IMR-90 (cell line): ENCODE measurements at regions not wholly inside any gene's neighbourhood (a gene's known extent, or its start where the extent isn't known, plus 50 kb on each side); places are given as distances from the start of the nearest gene placed in this dataset.

Experiments used
- ATAC-seq: fragments of 200-7000 bp; cut with Tn5 transposase; 2 replicates; pipeline ENCODE4 v1.9.1; 2020; ENCODE audit warnings: low read depth, mild to moderate bottlenecking, moderate library complexity
- BruUV-seq: library from RNA; stranded (reverse); fragments of 400-500 nt; replicated peaks from 2 replicates; lab custom pipeline; 2021; lab: Mats Ljungman, UMichigan
- CTCF ChIA-PET: fragments of 300-600 bp; formaldehyde crosslinking; extraction: SDS; loops from one replicate; lab custom pipeline; 2021; ENCODE audit warnings: antibody characterized with exemption; lab: Yijun Ruan, JAX
- POLR2A ChIA-PET: fragments of 300-600 bp; sonication (Branson Sonifier 250); formaldehyde crosslinking; loops from one replicate; lab custom pipeline; 2022; ENCODE audit warnings: antibody characterized with exemption; ENCODE audit not compliant: unreplicated experiment; lab: Charles Lee
- DNase-seq: peaks from one replicate; pipeline ENCODE4 v3.0.0; 2013
- H2AFZ ChIP-seq: replicated peaks from 2 replicates; pipeline ENCODE3; 2013; ENCODE audit warnings: low read length, mild to moderate bottlenecking; ENCODE audit not compliant: poor library complexity
- H2AK5ac ChIP-seq: 2 replicates; pipeline ENCODE4 v1.6.1; 2013; ENCODE audit warnings: low read depth, low read length, inconsistent platforms
- H2AK9ac ChIP-seq: replicated peaks from 2 replicates; pipeline ENCODE3; 2013; ENCODE audit warnings: mild to moderate bottlenecking, low read depth, low read length, moderate library complexity; ENCODE audit not compliant: poor library complexity
- H2BK120ac ChIP-seq: 2 replicates; pipeline ENCODE4 v1.6.1; 2013; ENCODE audit warnings: low read depth, low read length, inconsistent platforms
- H2BK15ac ChIP-seq: 3 replicates; pipeline ENCODE4 v1.6.1; 2013; ENCODE audit warnings: low read depth, low read length, inconsistent platforms
- H2BK20ac ChIP-seq: 2 replicates; pipeline ENCODE4 v1.6.1; 2013; ENCODE audit warnings: low read depth, mild to moderate bottlenecking, inconsistent platforms, low read length, moderate library complexity
- H2BK5ac ChIP-seq: 2 replicates; pipeline ENCODE4 v1.6.1; 2013; ENCODE audit warnings: mild to moderate bottlenecking, low read depth, low read length, inconsistent platforms; ENCODE audit not compliant: poor library complexity, severe bottlenecking
- H3K14ac ChIP-seq: replicated peaks from 2 replicates; pipeline ENCODE4 v1.6.1; 2013; ENCODE audit warnings: low read depth, low read length, inconsistent platforms
- H3K18ac ChIP-seq: 2 replicates; pipeline ENCODE4 v1.6.1; 2013; ENCODE audit warnings: low read depth, low read length, control low read depth
- H3K23ac ChIP-seq: 2 replicates; pipeline ENCODE4 v1.6.1; 2013; ENCODE audit warnings: low read depth, low read length, inconsistent platforms
- H3K27ac ChIP-seq: 2 replicates; pipeline ENCODE4 v1.5.1; 2013; ENCODE audit warnings: mild to moderate bottlenecking, control low read depth, low read length; ENCODE audit not compliant: insufficient read depth
- H3K27me3 ChIP-seq: 2 replicates; pipeline ENCODE4 v1.6.1; 2013; ENCODE audit warnings: low read length; ENCODE audit not compliant: control insufficient read depth, insufficient read depth
- H3K36me3 ChIP-seq: 2 replicates; pipeline ENCODE4 v1.6.1; 2013; ENCODE audit warnings: low read length, mixed read lengths; ENCODE audit not compliant: control insufficient read depth, insufficient read depth
- H3K4ac ChIP-seq: 2 replicates; pipeline ENCODE4 v1.6.1; 2013; ENCODE audit warnings: low read depth, low read length, inconsistent platforms
- H3K4me1 ChIP-seq: 2 replicates; pipeline ENCODE4 v1.6.1; 2013; ENCODE audit warnings: low read length, mixed read lengths; ENCODE audit not compliant: control insufficient read depth, insufficient read depth
- H3K4me2 ChIP-seq: 2 replicates; pipeline ENCODE4 v1.6.1; 2013; ENCODE audit warnings: low read depth, mild to moderate bottlenecking, control low read depth, low read length, moderate library complexity
- H3K4me3 ChIP-seq: 2 replicates; pipeline ENCODE4 v1.5.1; 2013; ENCODE audit warnings: low read depth, mild to moderate bottlenecking, control low read depth, low read length, moderate library complexity; ENCODE audit not compliant: insufficient read depth
- H3K56ac ChIP-seq: 2 replicates; pipeline ENCODE4 v1.6.1; 2013; ENCODE audit warnings: low read length, inconsistent platforms; ENCODE audit not compliant: insufficient read depth; ENCODE audit errors: extremely low read depth
- H3K79me1 ChIP-seq, 2 experiments: 2 replicates each; pipeline ENCODE4 v1.6.1; 2013; ENCODE audit warnings: low read length in 2 of 2, inconsistent platforms in 1 of 2, low read depth in 1 of 2
- H3K9ac ChIP-seq: 2 replicates; pipeline ENCODE4 v1.6.1; 2013; ENCODE audit warnings: low read depth, low read length, control low read depth
- H3K9me1 ChIP-seq: 2 replicates; pipeline ENCODE4 v1.6.1; 2013; ENCODE audit warnings: low read length, inconsistent platforms; ENCODE audit not compliant: insufficient read depth
- H3K9me3 ChIP-seq: 2 replicates; pipeline ENCODE4 v1.6.1; 2013; ENCODE audit warnings: low read length; ENCODE audit not compliant: control insufficient read depth, insufficient read depth
- H4K20me1 ChIP-seq: 2 replicates; pipeline ENCODE4 v1.6.1; 2013; ENCODE audit warnings: low read length, inconsistent platforms; ENCODE audit not compliant: insufficient read depth
- H4K5ac ChIP-seq: 2 replicates; pipeline ENCODE4 v1.6.1; 2013; ENCODE audit warnings: mild to moderate bottlenecking, low read depth, low read length, control low read depth
- H4K8ac ChIP-seq, 2 experiments: 2 replicates each; pipeline ENCODE4 v1.6.1; 2013; ENCODE audit warnings: low read depth in 2 of 2, low read length in 2 of 2, control low read depth in 1 of 2, inconsistent platforms in 1 of 2
- H4K91ac ChIP-seq: 2 replicates; pipeline ENCODE4 v1.6.1; 2013; ENCODE audit warnings: low read depth, low read length, inconsistent platforms; ENCODE audit not compliant: insufficient read depth
- CEBPB ChIP-seq: IDR thresholded peaks from 2 replicates; pipeline ENCODE4 v1.6.1; 2012; ENCODE audit warnings: low read depth, low read length, improper control_type of control experiment
- CHD1 ChIP-seq: IDR thresholded peaks from 2 replicates; pipeline ENCODE4 v1.6.1; 2012; ENCODE audit warnings: low read depth, low read length, improper control_type of control experiment
- FOS ChIP-seq: fragments of 150-350 bp; IDR thresholded peaks from 2 replicates; pipeline ENCODE4 v1.6.1; 2016; ENCODE audit warnings: low read depth, low read length
- MAFK ChIP-seq: IDR thresholded peaks from 2 replicates; pipeline ENCODE4 v1.6.1; 2012; ENCODE audit warnings: low read depth, low read length, improper control_type of control experiment
- POLR2A ChIP-seq: IDR thresholded peaks from 2 replicates; pipeline ENCODE4 v1.6.1; 2012; ENCODE audit warnings: mild to moderate bottlenecking, low read depth, low read length
- RAD21 ChIP-seq: IDR thresholded peaks from 2 replicates; pipeline ENCODE4 v1.6.1; 2012; ENCODE audit warnings: low read length, improper control_type of control experiment
- RFX5 ChIP-seq: IDR thresholded peaks from 2 replicates; pipeline ENCODE4 v1.8.0; 2012; ENCODE audit warnings: low read depth, mild to moderate bottlenecking, low read length, moderate library complexity
- WGBS, 2 experiments: methylation state at CpG; one replicate each; pipeline versions ENCODE4 v1.1.5 to v1.1.7; 2013; ENCODE audit warnings: missing lambda C conversion rate in 2 of 2; ENCODE audit not compliant: insufficient read length in 1 of 2; ENCODE audit errors: extremely low coverage in 2 of 2; 5-methylcytosine and 5-hydroxymethylcytosine counted together
- dilution Hi-C: fragments of 300-500 bp; cut with HindIII; formaldehyde crosslinking; loops from one replicate; pipeline ENCODE4 v1.14.3; 2018; ENCODE audit warnings: low sequenced_read_pairs; ENCODE audit not compliant: unreplicated experiment
- in situ Hi-C: fragments of 300-500 bp; cut with MboI; formaldehyde crosslinking; loops from 3 replicates; pipeline ENCODE4 v1.14.3; 2019; ENCODE audit warnings: low sequenced_read_pairs, inconsistent platforms, mixed read lengths
- intact Hi-C: fragments of 100-400 bp; cut with micrococcal nuclease; formaldehyde crosslinking; loops from 2 replicates; pipeline ENCODE4 v1.10.0; 2022
- TF ChIP-seq, protein P1 (sequence below): conservative IDR thresholded peaks from 2 replicates; pipeline ENCODE4 v1.5.1; 2012; ENCODE audit warnings: mild to moderate bottlenecking, low read depth, low read length, improper control_type of control experiment

DNA sequence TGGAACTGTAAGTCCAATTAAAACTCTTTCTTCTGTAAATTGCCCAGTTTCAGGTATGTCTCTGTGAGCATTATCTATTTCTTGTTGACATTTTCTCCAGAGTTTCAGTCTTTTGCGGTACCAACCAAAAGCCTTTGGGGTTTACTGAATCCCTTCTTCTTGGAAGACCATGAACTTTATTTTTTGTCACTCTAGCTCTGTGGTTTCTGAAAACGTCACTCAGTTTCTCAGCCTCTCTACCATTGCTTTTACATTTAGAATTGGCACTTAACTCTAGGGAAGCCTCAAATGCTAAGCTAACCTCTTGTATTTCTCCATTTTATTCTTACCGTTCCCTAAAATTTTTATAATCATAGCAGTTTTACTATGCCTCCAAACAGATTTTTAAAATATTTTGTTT lies 237.6 kb downstream of the CSNK2A3 start:
- CTCF ChIA-PET, result interaction anchor here (0.7 kb wide), 1 partner anchor 635 kb away, joined by 3 read pairs; no protein-coding TSS in a partner anchor
- DNase-seq, result no peak

More for the DNA sequence above, 237.6 kb downstream of the CSNK2A3 start:
- Histone ChIP-seq H3K9me3 (no peaks in the 10 kb centered on the region), H3K4me2 (no peak overlapping the region), H4K8ac (no peak overlapping the region), H3K56ac (no peak overlapping the region), H3K4me1 (no peaks in the 10 kb centered on the region), H3K9me1 (no peaks in the 10 kb centered on the region), H2BK15ac (no peak overlapping the region), H3K27me3 (peaks cover 10% of the 10 kb centered on the region), H3K79me1 (no peaks in the 10 kb centered on the region), H2BK5ac (no peak overlapping the region), H2BK20ac (no peak overlapping the region), H3K23ac (no peak overlapping the region), H4K5ac (no peak overlapping the region), H2AK9ac (no peak overlapping the region), H3K36me3 (no peaks in the 10 kb centered on the region), H3K18ac (no peak overlapping the region), H3K9ac (no peak overlapping the region), H3K4ac (no peak overlapping the region), H2AK5ac (no peak overlapping the region), H2BK120ac (no peak overlapping the region), H3K27ac (no peak overlapping the region), H3K4me3 (no peak overlapping the region), H3K14ac (no peak overlapping the region), H4K20me1 (no peaks in the 10 kb centered on the region), H4K91ac (no peak overlapping the region), H2AFZ (no peak overlapping the region)
- intact Hi-C loops, result no loop called here
- dilution Hi-C loops, result no loop called here
- WGBS, 2 experiments, result 60 to 100% methylated on average over 1 to 2 of the region's 3 CpGs
- POLR2A ChIA-PET, result no interaction called here
- no TSS peak for BruUV-seq
- ATAC-seq, result no peak
- in situ Hi-C loops, result no loop called here
- TF ChIP-seq RFX5 (no peak), CHD1 (no peak), RAD21 (no peak), FOS (no peak), CEBPB (no peak), MAFK (no peak), POLR2A (no peak)
- TF ChIP-seq, protein P1, sequence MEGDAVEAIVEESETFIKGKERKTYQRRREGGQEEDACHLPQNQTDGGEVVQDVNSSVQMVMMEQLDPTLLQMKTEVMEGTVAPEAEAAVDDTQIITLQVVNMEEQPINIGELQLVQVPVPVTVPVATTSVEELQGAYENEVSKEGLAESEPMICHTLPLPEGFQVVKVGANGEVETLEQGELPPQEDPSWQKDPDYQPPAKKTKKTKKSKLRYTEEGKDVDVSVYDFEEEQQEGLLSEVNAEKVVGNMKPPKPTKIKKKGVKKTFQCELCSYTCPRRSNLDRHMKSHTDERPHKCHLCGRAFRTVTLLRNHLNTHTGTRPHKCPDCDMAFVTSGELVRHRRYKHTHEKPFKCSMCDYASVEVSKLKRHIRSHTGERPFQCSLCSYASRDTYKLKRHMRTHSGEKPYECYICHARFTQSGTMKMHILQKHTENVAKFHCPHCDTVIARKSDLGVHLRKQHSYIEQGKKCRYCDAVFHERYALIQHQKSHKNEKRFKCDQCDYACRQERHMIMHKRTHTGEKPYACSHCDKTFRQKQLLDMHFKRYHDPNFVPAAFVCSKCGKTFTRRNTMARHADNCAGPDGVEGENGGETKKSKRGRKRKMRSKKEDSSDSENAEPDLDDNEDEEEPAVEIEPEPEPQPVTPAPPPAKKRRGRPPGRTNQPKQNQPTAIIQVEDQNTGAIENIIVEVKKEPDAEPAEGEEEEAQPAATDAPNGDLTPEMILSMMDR, result no peak
